ENCODE measurements at regions not wholly inside any gene's neighbourhood (a gene's known extent, or its start where the extent isn't known, plus 50 kb on each side); places are given as distances from the start of the nearest gene placed in this dataset.
"Not testable (repeated sequence)": the region's sequence is repeated elsewhere in the genome, so short reads cannot be mapped to it uniquely, and the experiment has no call there.

DNA sequence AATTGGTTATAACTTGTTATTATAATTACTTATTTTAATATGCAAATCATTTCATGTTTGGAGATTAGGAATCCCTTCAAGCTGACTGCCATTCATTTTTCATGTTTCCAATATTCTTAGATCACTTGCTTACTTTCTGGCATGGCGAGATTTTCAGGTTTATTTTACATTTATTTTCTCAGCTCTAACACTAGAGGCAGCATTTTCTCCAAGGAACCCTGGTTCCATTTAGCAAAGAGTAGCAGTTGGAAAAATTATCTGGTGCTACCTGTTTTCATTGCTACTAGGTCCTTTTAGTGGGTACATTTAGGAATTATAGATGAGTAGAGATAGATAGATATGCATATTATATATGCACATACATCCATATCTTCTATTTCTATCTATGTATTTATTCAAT is 90.9 kb upstream of the TRPC4 start:
- TF ChIP-seq, protein P1, sequence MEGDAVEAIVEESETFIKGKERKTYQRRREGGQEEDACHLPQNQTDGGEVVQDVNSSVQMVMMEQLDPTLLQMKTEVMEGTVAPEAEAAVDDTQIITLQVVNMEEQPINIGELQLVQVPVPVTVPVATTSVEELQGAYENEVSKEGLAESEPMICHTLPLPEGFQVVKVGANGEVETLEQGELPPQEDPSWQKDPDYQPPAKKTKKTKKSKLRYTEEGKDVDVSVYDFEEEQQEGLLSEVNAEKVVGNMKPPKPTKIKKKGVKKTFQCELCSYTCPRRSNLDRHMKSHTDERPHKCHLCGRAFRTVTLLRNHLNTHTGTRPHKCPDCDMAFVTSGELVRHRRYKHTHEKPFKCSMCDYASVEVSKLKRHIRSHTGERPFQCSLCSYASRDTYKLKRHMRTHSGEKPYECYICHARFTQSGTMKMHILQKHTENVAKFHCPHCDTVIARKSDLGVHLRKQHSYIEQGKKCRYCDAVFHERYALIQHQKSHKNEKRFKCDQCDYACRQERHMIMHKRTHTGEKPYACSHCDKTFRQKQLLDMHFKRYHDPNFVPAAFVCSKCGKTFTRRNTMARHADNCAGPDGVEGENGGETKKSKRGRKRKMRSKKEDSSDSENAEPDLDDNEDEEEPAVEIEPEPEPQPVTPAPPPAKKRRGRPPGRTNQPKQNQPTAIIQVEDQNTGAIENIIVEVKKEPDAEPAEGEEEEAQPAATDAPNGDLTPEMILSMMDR (IDR thresholded peaks at IDR 0.05; ENCODE audit: insufficient read depth, low read depth, low read length): peak; percentile 29; the same call in 1 of the 2 replicates

DNA sequence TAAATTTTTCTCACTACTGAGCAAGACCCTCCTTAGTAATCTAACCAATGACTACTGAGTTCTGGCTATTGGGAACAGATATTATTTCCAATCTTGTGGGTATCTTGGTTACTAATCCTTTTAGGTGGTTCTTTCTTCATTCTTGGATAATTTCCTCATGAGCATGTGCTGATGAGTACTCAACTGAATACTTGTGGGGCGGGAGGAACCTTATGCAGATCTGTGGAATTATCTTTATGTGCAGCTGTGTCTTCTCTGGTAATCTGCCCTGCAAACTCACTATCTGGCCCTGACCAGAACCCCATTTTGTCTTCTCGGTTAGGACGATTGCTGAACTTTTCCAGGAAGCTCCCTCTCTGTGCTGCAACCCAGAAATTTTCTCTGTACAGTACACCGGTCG is 89.7 kb upstream of the TRPC4 start:
- ChIA-PET POLR2A (no interaction called here), CTCF (interaction anchor here (0.7 to 1.5 kb wide), 2 partner anchors 11 to 14 kb away, joined by 3 to 4 read pairs; no protein-coding TSS in a partner anchor)

More for the DNA sequence above, 90.9 kb upstream of the TRPC4 start:
- ChIA-PET CTCF (interaction anchor here (0.8 to 0.9 kb wide), 2 partner anchors 11 to 91 kb away, joined by 3 to 4 read pairs; partner anchors contain the start of gene TRPC4), POLR2A (no interaction called here)
- DNase-seq (ENCODE audit: low read depth): no peak
- Histone ChIP-seq H3K27me3 (ENCODE audit: control insufficient read depth, insufficient read depth, low read length) (no peaks in the 10 kb centered on the region), H3K4me3 (ENCODE audit: low read depth, low read length) (no peak overlapping the region), H3K36me3 (ENCODE audit: control insufficient read depth, insufficient read depth, low read length) (no peaks in the 10 kb centered on the region)

DNA sequence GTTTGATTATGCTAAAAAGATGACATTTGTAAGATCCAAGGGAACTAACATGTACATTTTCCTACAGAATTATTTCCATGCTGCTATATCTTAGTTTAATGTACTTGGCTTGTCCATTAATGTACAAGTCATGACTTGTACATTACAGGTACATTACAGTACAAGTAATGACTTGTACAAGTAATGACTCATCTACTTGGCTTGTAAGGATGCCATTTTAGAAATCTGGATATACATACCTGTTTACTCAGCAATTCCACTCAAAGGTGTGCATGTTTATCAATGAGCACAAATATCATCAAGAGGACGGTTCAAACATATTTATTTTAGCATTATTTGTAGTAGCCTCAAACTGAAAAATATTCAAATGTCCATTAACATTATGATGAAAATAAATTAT is 87.0 kb upstream of the TRPC4 start:
- ChIA-PET POLR2A (no interaction called here), CTCF (no interaction called here)
- TF ChIP-seq, protein P1 (IDR thresholded peaks at IDR 0.05; ENCODE audit: insufficient read depth, low read depth, low read length): no peak
- no peak for DNase-seq (ENCODE audit: low read depth)
- Histone ChIP-seq H3K27me3 (ENCODE audit: control insufficient read depth, insufficient read depth, low read length) (no peaks in the 10 kb centered on the region), H3K4me3 (ENCODE audit: low read depth, low read length) (no peak overlapping the region), H3K36me3 (ENCODE audit: control insufficient read depth, insufficient read depth, low read length) (no peaks in the 10 kb centered on the region)

More for the DNA sequence above, 89.7 kb upstream of the TRPC4 start:
- Histone ChIP-seq H3K36me3 (ENCODE audit: control insufficient read depth, insufficient read depth, low read length) (no peaks in the 10 kb centered on the region), H3K4me3 (ENCODE audit: low read depth, low read length) (no peak overlapping the region), H3K27me3 (ENCODE audit: control insufficient read depth, insufficient read depth, low read length) (no peaks in the 10 kb centered on the region)
- DNase-seq (ENCODE audit: low read depth): no peak
- TF ChIP-seq, protein P1 (IDR thresholded peaks at IDR 0.05; ENCODE audit: insufficient read depth, low read depth, low read length): no peak

DNA sequence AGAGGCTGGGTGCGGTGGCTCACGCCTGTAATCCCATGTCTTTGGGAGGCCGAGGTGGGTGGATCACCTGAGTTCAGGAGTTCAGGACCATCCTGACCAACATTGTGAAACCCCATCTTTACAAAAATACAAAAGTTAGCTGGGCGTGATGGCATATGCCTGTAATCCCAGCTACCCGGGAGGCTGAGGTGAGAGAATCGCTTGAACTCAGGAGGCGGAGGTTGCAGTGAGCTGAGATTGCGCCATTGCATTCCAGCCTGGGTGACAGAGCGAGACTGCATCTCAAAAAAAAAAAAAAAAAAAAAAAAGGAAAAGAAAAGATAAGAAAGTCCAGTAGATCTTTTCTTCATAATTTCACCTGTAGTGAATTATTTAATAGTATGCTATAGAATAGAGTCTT is 85.0 kb upstream of the TRPC4 start:
- DNase-seq (ENCODE audit: low read depth); H3K36me3 ChIP-seq (ENCODE audit: control insufficient read depth, insufficient read depth, low read length); H3K4me3 ChIP-seq (ENCODE audit: low read depth, low read length); H3K27me3 ChIP-seq (ENCODE audit: control insufficient read depth, insufficient read depth, low read length); CTCF ChIA-PET: not testable (repeated sequence)
- POLR2A ChIA-PET: interaction anchor here (0.6 kb wide), 1 partner anchor 1210 kb away, joined by 4 read pairs; no protein-coding TSS in a partner anchor

DNA sequence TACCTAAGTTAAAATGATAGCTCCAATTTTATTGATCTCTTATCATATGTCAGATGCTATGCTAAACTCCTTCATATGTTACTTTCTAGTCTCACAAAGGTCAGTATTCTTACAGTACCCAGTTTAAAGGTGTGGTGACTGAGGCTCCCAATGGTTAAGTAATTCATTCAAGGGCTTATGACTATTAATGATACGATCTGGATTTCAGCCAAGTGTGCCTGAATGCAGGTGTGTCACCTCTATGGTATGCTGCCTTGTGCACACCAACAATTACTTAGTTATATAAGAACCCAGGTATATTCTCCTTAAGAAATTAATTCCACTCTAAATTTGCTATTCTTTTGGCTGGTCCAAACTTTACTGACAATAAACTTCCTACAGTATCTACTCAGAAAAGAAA is 84.6 kb upstream of the TRPC4 start:
- TF ChIP-seq, protein P1 (IDR thresholded peaks at IDR 0.05; ENCODE audit: insufficient read depth, low read depth, low read length): no peak
- Histone ChIP-seq H3K4me3 (ENCODE audit: low read depth, low read length) (no peak overlapping the region), H3K27me3 (ENCODE audit: control insufficient read depth, insufficient read depth, low read length) (no peaks in the 10 kb centered on the region), H3K36me3 (ENCODE audit: control insufficient read depth, insufficient read depth, low read length) (no peaks in the 10 kb centered on the region)
- ChIA-PET CTCF (no interaction called here), POLR2A (interaction anchor here (0.6 kb wide), 1 partner anchor 1209 kb away, joined by 4 read pairs; no protein-coding TSS in a partner anchor)
- no peak for DNase-seq (ENCODE audit: low read depth)

DNA sequence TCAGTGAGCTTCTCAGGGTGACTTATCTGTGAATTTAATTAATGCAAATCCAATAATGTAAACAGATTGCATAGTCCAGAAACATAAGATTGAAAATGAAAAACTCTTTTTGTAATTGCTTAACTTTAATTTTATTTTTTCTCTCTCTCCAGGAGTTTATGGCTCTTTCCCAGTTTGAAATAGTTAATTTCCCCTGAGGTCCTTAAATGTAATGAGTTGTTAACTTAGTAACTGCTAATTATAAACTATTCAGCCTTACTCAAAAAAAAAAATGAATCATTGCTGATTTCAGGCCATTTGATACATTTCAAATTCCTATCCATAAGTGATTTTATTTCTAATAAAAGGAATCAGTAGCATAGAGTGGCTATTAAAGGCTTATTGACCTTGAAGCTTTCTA is 84.1 kb upstream of the TRPC4 start:
- H3K27me3 ChIP-seq (ENCODE audit: control insufficient read depth, insufficient read depth, low read length): no peaks in the 10 kb centered on the region
- CTCF ChIA-PET: no interaction called here
- no peak overlapping the region for H3K4me3 ChIP-seq (ENCODE audit: low read depth, low read length)
- no peak for DNase-seq (ENCODE audit: low read depth)
- TF ChIP-seq, protein P1 (IDR thresholded peaks at IDR 0.05; ENCODE audit: insufficient read depth, low read depth, low read length): no peak
- POLR2A ChIA-PET: no interaction called here
- no peaks in the 10 kb centered on the region for H3K36me3 ChIP-seq (ENCODE audit: control insufficient read depth, insufficient read depth, low read length)

Measured in BJ (cell line).